Activated naive CD4-positive, alpha-beta T cell treated with anti-CD3 and anti-CD28 coated beads, Interleukin-2, amount 10 ng/mL, durations not matched to agents 7 days and 5 days (primary cell): ENCODE measurements at regions not wholly inside any gene's neighbourhood (a gene's known extent, or its start where the extent isn't known, plus 50 kb on each side); places are given as distances from the start of the nearest gene placed in this dataset.

Experiments
- CTCF ChIA-PET: fragments of 350-600 bp; sonication (Branson Sonifier 250); formaldehyde crosslinking; loops from one replicate; lab custom pipeline; 2021; ENCODE audit warnings: antibody characterized with exemption; lab: Charles Lee
- DNase-seq: peaks from one replicate; pipeline ENCODE4 v3.0.0-alpha.2; 2020
- H3K27ac Mint-ChIP-seq: one replicate; pipeline ENCODE4 v1.8.0; 2021; ENCODE audit warnings: mild to moderate bottlenecking, moderate library complexity, mixed read lengths
- H3K27me3 Mint-ChIP-seq: one replicate; pipeline ENCODE4 v1.8.0; 2021; ENCODE audit warnings: mild to moderate bottlenecking, mixed read lengths
- H3K36me3 Mint-ChIP-seq: one replicate; pipeline ENCODE4 v1.8.0; 2021; ENCODE audit warnings: mixed read lengths
- H3K4me1 Mint-ChIP-seq: one replicate; pipeline ENCODE4 v1.8.0; 2021; ENCODE audit warnings: mixed read lengths
- H3K4me3 Mint-ChIP-seq: one replicate; pipeline ENCODE4 v1.8.0; 2021; ENCODE audit warnings: mild to moderate bottlenecking, moderate library complexity, mixed read lengths
- H3K9me3 Mint-ChIP-seq: one replicate; pipeline ENCODE4 v1.8.0; 2021; ENCODE audit warnings: mixed read lengths

DNA sequence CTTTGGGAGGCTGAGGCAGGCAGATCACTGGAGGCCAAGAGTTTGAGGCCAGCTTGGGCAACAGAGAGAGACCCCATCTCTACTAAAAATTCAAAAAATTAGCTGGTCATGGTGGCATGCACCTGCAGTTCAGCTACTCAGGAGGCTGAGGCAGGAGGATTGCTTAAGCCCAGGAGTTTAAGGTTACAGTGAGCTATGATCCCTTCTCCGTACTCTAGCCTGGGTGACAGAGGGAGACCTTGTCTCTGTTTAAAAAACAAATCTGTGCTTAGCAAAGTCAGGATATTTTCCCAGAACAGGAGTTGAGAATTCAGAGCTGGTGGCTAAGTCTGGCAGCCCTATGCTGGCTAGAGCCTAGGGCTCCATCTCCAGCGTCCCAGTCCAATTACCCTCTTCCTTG is 142.9 kb upstream of the PZP start:
- peaks cover 29% of the 10 kb centered on the region for H3K9me3 Mint-ChIP-seq
- no peak overlapping the region for H3K27ac Mint-ChIP-seq
- H3K27me3 Mint-ChIP-seq = no peaks in the 10 kb centered on the region
- no peak overlapping the region for H3K4me3 Mint-ChIP-seq
- H3K36me3 Mint-ChIP-seq = peaks cover 8% of the 10 kb centered on the region
- CTCF ChIA-PET = interaction anchor here (2.2 kb wide), 1 partner anchor 20 kb away, joined by 7 read pairs; no protein-coding TSS in a partner anchor
- no peak for DNase-seq
- H3K4me1 Mint-ChIP-seq = peaks cover 14% of the 10 kb centered on the region

- CTCF ChIA-PET = interaction anchor here (2.2 kb wide), 1 partner anchor 19 kb away, joined by 7 read pairs; no protein-coding TSS in a partner anchor
- no peak for DNase-seq
- Mint-ChIP-seq H3K36me3 (peaks cover 8% of the 10 kb centered on the region), H3K9me3 (peaks cover 26% of the 10 kb centered on the region), H3K4me3 (no peak overlapping the region), H3K27me3 (no peaks in the 10 kb centered on the region), H3K4me1 (peaks cover 18% of the 10 kb centered on the region), H3K27ac (peak overlapping the region; percentile 11)
Observed at GRCh38 chr12:9349888-9350885, 142.0 kb upstream of the PZP start.

- Mint-ChIP-seq H3K27ac (no peak overlapping the region), H3K4me1 (peaks cover 19% of the 10 kb centered on the region), H3K9me3 (peaks cover 14% of the 10 kb centered on the region), H3K4me3 (no peak overlapping the region), H3K36me3 (peaks cover 3% of the 10 kb centered on the region), H3K27me3 (no peaks in the 10 kb centered on the region)
- CTCF ChIA-PET = no interaction called here
- DNase-seq = no peak
Observed at GRCh38 chr12:9348906-9349518, 140.8 kb upstream of the PZP start.

GRCh38 chr12:9347328-9348127 is 139.3 kb upstream of the PZP start:
- peaks cover 19% of the 10 kb centered on the region for H3K4me1 Mint-ChIP-seq
- peaks cover 2% of the 10 kb centered on the region for H3K9me3 Mint-ChIP-seq
- no peak overlapping the region for H3K27ac Mint-ChIP-seq
- no peaks in the 10 kb centered on the region for H3K36me3 Mint-ChIP-seq
- no peaks in the 10 kb centered on the region for H3K27me3 Mint-ChIP-seq
- CTCF ChIA-PET = interaction anchor here (0.7 kb wide), 1 partner anchor 16 kb away, joined by 3 read pairs; no protein-coding TSS in a partner anchor
- DNase-seq = no peak
- no peak overlapping the region for H3K4me3 Mint-ChIP-seq

- no peak overlapping the region for H3K27ac Mint-ChIP-seq
- peaks cover 2% of the 10 kb centered on the region for H3K9me3 Mint-ChIP-seq
- peaks cover 25% of the 10 kb centered on the region for H3K4me1 Mint-ChIP-seq
- no peak for DNase-seq
- CTCF ChIA-PET = interaction anchor here (0.8 kb wide), 1 partner anchor 16 kb away, joined by 5 read pairs; no protein-coding TSS in a partner anchor
- no peaks in the 10 kb centered on the region for H3K36me3 Mint-ChIP-seq
- no peak overlapping the region for H3K4me3 Mint-ChIP-seq
- H3K27me3 Mint-ChIP-seq = no peaks in the 10 kb centered on the region
Observed at GRCh38 chr12:9346866-9347327, 138.7 kb upstream of the PZP start.

GRCh38 chr12:9345171-9345570 is 137.0 kb upstream of the PZP start:
- Mint-ChIP-seq H3K4me3 (no peak overlapping the region), H3K9me3 (no peaks in the 10 kb centered on the region), H3K27me3 (no peaks in the 10 kb centered on the region), H3K27ac (no peak overlapping the region), H3K36me3 (peaks cover 1% of the 10 kb centered on the region), H3K4me1 (peaks cover 31% of the 10 kb centered on the region)
- CTCF ChIA-PET = no interaction called here
- DNase-seq = no peak

GRCh38 chr12:9344541-9344940 is 136.3 kb upstream of the PZP start:
- CTCF ChIA-PET = no interaction called here
- H3K36me3 Mint-ChIP-seq = peaks cover 1% of the 10 kb centered on the region
- no peak for DNase-seq
- H3K4me1 Mint-ChIP-seq = peaks cover 30% of the 10 kb centered on the region
- H3K27me3 Mint-ChIP-seq = no peaks in the 10 kb centered on the region
- no peak overlapping the region for H3K27ac Mint-ChIP-seq
- H3K9me3 Mint-ChIP-seq = no peaks in the 10 kb centered on the region
- H3K4me3 Mint-ChIP-seq = no peak overlapping the region

DNA sequence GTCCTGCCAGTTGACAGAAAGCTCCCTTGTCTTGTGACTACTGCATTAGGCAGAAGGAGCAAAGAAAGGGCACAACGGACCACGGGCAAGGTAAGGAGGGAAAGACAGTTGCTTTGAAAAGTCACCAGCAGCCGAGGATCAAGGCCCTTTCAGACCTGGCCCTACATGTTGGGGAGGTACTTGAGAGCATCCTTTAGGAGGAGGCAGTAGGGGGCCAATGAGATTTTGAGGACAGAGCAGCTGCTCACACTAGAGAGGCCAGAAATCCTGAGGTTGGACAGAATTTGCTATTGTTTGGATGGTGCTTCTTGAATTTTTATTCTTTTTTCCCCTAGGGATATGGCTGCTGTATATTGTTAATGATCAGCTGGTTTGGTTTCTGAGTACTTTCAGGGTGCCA is 135.5 kb upstream of the PZP start:
- no peak for DNase-seq
- no peak overlapping the region for H3K27ac Mint-ChIP-seq
- peaks cover 1% of the 10 kb centered on the region for H3K36me3 Mint-ChIP-seq
- no peaks in the 10 kb centered on the region for H3K9me3 Mint-ChIP-seq
- peaks cover 30% of the 10 kb centered on the region for H3K4me1 Mint-ChIP-seq
- no peaks in the 10 kb centered on the region for H3K27me3 Mint-ChIP-seq
- H3K4me3 Mint-ChIP-seq = no peak overlapping the region
- CTCF ChIA-PET = no interaction called here

DNA sequence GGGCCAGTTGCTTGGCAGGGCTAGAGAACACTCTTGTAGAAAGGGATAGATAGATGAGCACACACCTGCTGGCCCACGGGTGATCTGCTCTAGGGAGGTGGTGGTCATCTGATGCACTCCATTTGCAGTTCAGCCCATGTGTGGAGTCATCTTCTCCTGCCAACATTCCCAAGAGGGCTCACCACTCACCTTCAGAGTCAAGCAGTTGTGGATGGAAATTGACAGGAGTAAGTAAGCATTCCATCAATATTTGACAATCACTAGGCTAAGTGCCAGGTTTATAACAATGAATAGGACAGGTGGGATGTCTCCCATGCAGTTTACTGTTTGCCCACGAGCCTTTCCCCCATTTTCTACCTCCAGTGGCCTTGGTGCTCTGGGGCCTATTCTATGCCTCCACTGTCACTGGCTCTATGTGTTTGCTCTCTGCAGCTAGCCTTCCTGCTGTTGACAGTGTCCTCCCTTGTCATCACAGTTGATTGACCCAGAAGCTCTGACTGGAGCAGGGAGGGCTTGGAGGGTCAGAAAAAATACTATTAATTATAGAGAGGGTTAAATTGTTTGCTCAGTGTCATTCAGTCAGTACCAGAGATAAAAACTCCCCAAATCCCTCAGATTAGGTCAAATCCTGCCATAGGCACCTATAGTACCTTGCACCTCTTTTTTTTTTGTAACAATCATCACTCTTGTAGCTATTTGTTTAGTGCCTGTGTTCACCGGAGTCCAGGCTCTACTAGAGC is 134.6 kb upstream of the PZP start:
- no peak overlapping the region for H3K4me3 Mint-ChIP-seq
- CTCF ChIA-PET = interaction anchor here (1.3 kb wide), 1 partner anchor 13 kb away, joined by 4 read pairs; no protein-coding TSS in a partner anchor
- no peaks in the 10 kb centered on the region for H3K9me3 Mint-ChIP-seq
- H3K27ac Mint-ChIP-seq = peak overlapping the region; percentile 53
- H3K36me3 Mint-ChIP-seq = peaks cover 1% of the 10 kb centered on the region
- no peaks in the 10 kb centered on the region for H3K27me3 Mint-ChIP-seq
- peaks cover 30% of the 10 kb centered on the region for H3K4me1 Mint-ChIP-seq
- no peak for DNase-seq

- Mint-ChIP-seq H3K4me3 (no peak overlapping the region), H3K36me3 (peaks cover 4% of the 10 kb centered on the region), H3K27me3 (no peaks in the 10 kb centered on the region), H3K9me3 (peaks cover 7% of the 10 kb centered on the region), H3K27ac (peak overlapping the region; percentile 66), H3K4me1 (peaks cover 25% of the 10 kb centered on the region)
- CTCF ChIA-PET = interaction anchor here (1.8 kb wide), 1 partner anchor 11 kb away, joined by 15 read pairs; no protein-coding TSS in a partner anchor
- no peak for DNase-seq
Observed at GRCh38 chr12:9341260-9341585, 133.0 kb upstream of the PZP start.

- Mint-ChIP-seq H3K4me1 (peaks cover 23% of the 10 kb centered on the region), H3K27me3 (no peaks in the 10 kb centered on the region), H3K36me3 (peaks cover 7% of the 10 kb centered on the region), H3K27ac (peak overlapping the region; percentile 66), H3K4me3 (no peak overlapping the region), H3K9me3 (peaks cover 9% of the 10 kb centered on the region)
- no peak for DNase-seq
- CTCF ChIA-PET = interaction anchor here (1.8 kb wide), 1 partner anchor 10 kb away, joined by 15 read pairs; no protein-coding TSS in a partner anchor
Observed at GRCh38 chr12:9340422-9341259, 132.4 kb upstream of the PZP start.

DNA sequence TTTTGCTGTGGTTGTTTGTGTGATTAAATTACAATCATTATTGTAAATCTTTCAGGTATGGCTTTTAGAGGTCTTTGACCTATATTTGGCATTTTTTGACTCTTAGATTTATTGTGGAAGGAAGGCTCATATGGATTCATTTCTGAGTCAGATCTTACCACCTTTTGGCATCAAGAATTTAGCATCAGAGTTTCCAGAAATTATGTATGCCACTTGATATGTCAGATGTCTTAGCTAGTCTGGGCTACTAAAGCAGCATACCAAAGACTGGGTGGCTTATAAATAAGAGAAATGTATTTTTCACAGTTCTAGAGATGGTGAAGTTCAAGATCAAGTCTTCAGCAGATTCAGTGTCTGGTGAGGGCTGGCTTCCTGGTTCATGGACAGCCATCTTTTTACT is 129.5 kb upstream of the PZP start:
- peaks cover 7% of the 10 kb centered on the region for H3K36me3 Mint-ChIP-seq
- H3K4me1 Mint-ChIP-seq = peaks cover 23% of the 10 kb centered on the region
- no peak for DNase-seq
- H3K27ac Mint-ChIP-seq = no peak overlapping the region
- CTCF ChIA-PET = interaction anchor here (1.1 kb wide), 1 partner anchor 33 kb away, joined by 4 read pairs; no protein-coding TSS in a partner anchor
- H3K27me3 Mint-ChIP-seq = no peaks in the 10 kb centered on the region
- peaks cover 9% of the 10 kb centered on the region for H3K9me3 Mint-ChIP-seq
- H3K4me3 Mint-ChIP-seq = no peak overlapping the region
